ENCODE measurements at regions not wholly inside any gene's neighbourhood (a gene's known extent, or its start where the extent isn't known, plus 50 kb on each side); places are given as distances from the start of the nearest gene placed in this dataset.

DNA sequence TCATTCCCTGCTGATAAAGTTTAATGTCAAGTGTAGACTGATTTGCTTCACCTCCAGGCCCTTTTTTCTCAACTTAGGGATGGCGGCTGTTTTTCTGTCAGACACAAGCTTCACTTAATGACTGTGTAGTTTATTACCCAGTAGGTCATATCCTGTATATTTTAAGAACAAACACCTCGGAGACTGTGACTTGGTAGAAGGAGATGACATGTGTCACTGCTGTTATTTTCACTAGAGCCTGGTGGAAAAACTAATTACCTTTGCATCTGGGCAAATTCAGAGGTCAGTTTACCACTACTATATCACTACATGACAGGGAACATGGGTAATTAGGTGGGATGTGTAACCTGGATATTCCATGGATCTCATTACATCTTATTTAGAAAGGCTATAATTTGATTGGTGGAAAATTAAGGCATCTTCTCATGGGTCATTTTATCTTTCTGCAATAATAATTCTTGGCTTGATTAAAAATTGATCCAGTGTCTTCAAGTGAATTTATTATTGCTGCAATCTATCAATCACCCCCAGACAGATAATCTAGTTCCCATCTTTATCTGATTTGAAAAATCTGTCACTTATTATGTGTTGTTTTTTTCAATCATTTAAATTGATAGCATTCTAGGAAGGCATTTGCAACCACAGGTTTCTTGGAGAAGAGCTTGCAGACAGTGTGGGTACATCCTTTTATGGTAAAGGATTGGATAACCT lies 353.8 kb upstream of the SPRED2 start:
- TF ChIP-seq SMC3 (IDR thresholded peaks at IDR 0.05; ENCODE audit: low read depth, low read length) (no peak), CTCF (conservative IDR thresholded peaks at IDR 0.05; ENCODE audit: low read depth, low read length) (no peak), BHLHE40 (IDR thresholded peaks at IDR 0.05; ENCODE audit: low read depth, low read length) (no peak), RAD21 (IDR thresholded peaks at IDR 0.05; ENCODE audit: low read length) (no peak), MAFK (IDR thresholded peaks at IDR 0.05; ENCODE audit: low read depth, low read length) (no peak), POLR2A (IDR thresholded peaks at IDR 0.05; ENCODE audit: low read depth, low read length) (no peak), USF2 (IDR thresholded peaks at IDR 0.05; ENCODE audit: low read depth, low read length) (no peak)

All from IMR-90 (cell line).